K562 (cell line): ENCODE measurements at regions not wholly inside any gene's neighbourhood (a gene's known extent, or its start where the extent isn't known, plus 50 kb on each side); places are given as distances from the start of the nearest gene placed in this dataset.

Experiments used
- ARID1B ChIP-seq: fragments of 450-650 bp; IDR thresholded peaks from 2 replicates; pipeline ENCODE4 v1.6.1; 2016; ENCODE audit warnings: antibody characterized with exemption, mild to moderate bottlenecking, inconsistent platforms
- ATF3 ChIP-seq, 2 experiments: fragments of 450-650 bp in 1 of 2; sonication (generic) in 1 of 2; formaldehyde crosslinking in 1 of 2; IDR thresholded peaks in 1 of 2; conservative IDR thresholded peaks in 1 of 2; 2 replicates each; pipeline versions ENCODE4 v1.6.1 to v1.8.1; 2016 to 2023; ENCODE audit warnings: mild to moderate bottlenecking in 2 of 2, moderate library complexity in 2 of 2, inconsistent platforms in 1 of 2, missing genetic modification reagents in 1 of 2
- CBFA2T2 ChIP-seq: fragments of 450-650 bp; conservative IDR thresholded peaks from 2 replicates; pipeline ENCODE4 v1.6.1; 2017; ENCODE audit warnings: mild to moderate bottlenecking
- CTBP1 ChIP-seq: fragments of 450-650 bp; IDR thresholded peaks from 2 replicates; pipeline ENCODE4 v1.6.1; 2016; ENCODE audit warnings: borderline replicate concordance
- DMBX1 ChIP-seq: fragments of 250-450 bp; sonication (Bioruptor Pico); IDR thresholded peaks from 2 replicates; pipeline ENCODE4 v1.8.0; 2022; ENCODE audit warnings: inconsistent platforms, mild to moderate bottlenecking, moderate library complexity, borderline replicate concordance
- EHMT2 ChIP-seq: fragments of 450-650 bp; IDR thresholded peaks from 2 replicates; pipeline ENCODE4 v1.6.1; 2018; ENCODE audit warnings: antibody characterized with exemption
- MEF2A ChIP-seq: IDR thresholded peaks from 2 replicates; pipeline ENCODE4 v1.6.1; 2011; ENCODE audit warnings: low read depth, mild to moderate bottlenecking, low read length, moderate library complexity; ENCODE audit not compliant: control insufficient read depth
- MITF ChIP-seq: IDR thresholded peaks from 2 replicates; pipeline ENCODE4 v1.6.1; 2014; ENCODE audit warnings: antibody characterized with exemption
- TAL1 ChIP-seq: fragments of 450-650 bp; IDR thresholded peaks from 2 replicates; pipeline ENCODE4 v1.6.1; 2016; ENCODE audit warnings: mild to moderate bottlenecking
- TCF3 ChIP-seq: sonication (generic); formaldehyde crosslinking; IDR thresholded peaks from 2 replicates; pipeline ENCODE4 v1.4.0; 2020; ENCODE audit warnings: mild to moderate bottlenecking, missing genetic modification reagents
- ZEB2 ChIP-seq: fragments of 450-650 bp; IDR thresholded peaks from 2 replicates; pipeline ENCODE4 v1.6.1; 2016
- ZNF24 ChIP-seq: fragments of 450-650 bp; IDR thresholded peaks from 2 replicates; pipeline ENCODE4 v1.6.1; 2016
- ZNF57 ChIP-seq: fragments of 450-650 bp; formaldehyde crosslinking; IDR thresholded peaks from 2 replicates; pipeline ENCODE4 v1.4.0; 2020; ENCODE audit warnings: mild to moderate bottlenecking, moderate library complexity

- TF ChIP-seq ARID1B (peak; percentile 62), CTBP1 (peak; percentile 59; the same call in 1 of the 2 replicates), ZNF57 (CRISPR knock-in tag) (no peak), DMBX1 (CRISPR knock-in tag) (no peak), CBFA2T2 (peak; percentile 61), MEF2A (peak; percentile 47; the same call in 1 of the 2 replicates), TCF3 (peak; percentile 75), TAL1 (peak; percentile 51), ZNF24 (no peak), ZEB2 (peak; percentile 68), EHMT2 (no peak), ATF3 (IDR thresholded peaks at IDR 0.05) (peak; percentile 15; the same call in 1 of the 2 replicates), ATF3 (CRISPR knock-in tag; conservative IDR thresholded peaks at IDR 0.05) (no peak), MITF (peak; percentile 63; the same call in 1 of the 2 replicates)
Observed at GRCh38 chr1:185528084-185528676, 206.0 kb upstream of the HMCN1 start (continued).
